Panc1 (cell line): ENCODE measurements at regions not wholly inside any gene's neighbourhood (a gene's known extent, or its start where the extent isn't known, plus 50 kb on each side); places are given as distances from the start of the nearest gene placed in this dataset.

Experiments
- ATAC-seq: fragments of 200-7000 bp; cut with Tn5 transposase; 2 replicates; pipeline ENCODE4 v1.9.1; 2020; ENCODE audit warnings: mild to moderate bottlenecking, moderate library complexity
- BruUV-seq: library from RNA; stranded (reverse); fragments of 400-500 nt; replicated peaks from 2 replicates; lab custom pipeline; 2021; lab: Mats Ljungman, UMichigan
- CTCF ChIA-PET: fragments of 300-600 bp; sonication (Branson Sonifier 250); formaldehyde crosslinking; loops from one replicate; lab custom pipeline; 2022; ENCODE audit warnings: antibody characterized with exemption; lab: Charles Lee
- POLR2A ChIA-PET: fragments of 300-600 bp; sonication (Branson Sonifier 250); formaldehyde crosslinking; loops from one replicate; lab custom pipeline; 2022; ENCODE audit warnings: antibody characterized with exemption; lab: Charles Lee
- DNase-seq: peaks from one replicate; pipeline ENCODE4 v3.0.0-alpha.2; 2010; ENCODE audit warnings: low read depth, low spot score
- H3K27ac ChIP-seq: 2 replicates; pipeline ENCODE4 v1.5.1; 2011; ENCODE audit warnings: mild to moderate bottlenecking, low read length, inconsistent platforms
- H3K27me3 ChIP-seq: fragments of 200-500 bp; sonication (Bioruptor generic); 2 replicates; pipeline ENCODE4 v1.6.0; 2014; ENCODE audit warnings: low read length, inconsistent platforms; ENCODE audit not compliant: control insufficient read depth, insufficient read depth
- H3K36me3 ChIP-seq: fragments of 200-500 bp; sonication (Bioruptor generic); 2 replicates; pipeline ENCODE4 v1.5.1; 2014; ENCODE audit warnings: inconsistent platforms, mild to moderate bottlenecking, low read length, moderate library complexity; ENCODE audit not compliant: control insufficient read depth, insufficient read depth
- H3K4me1 ChIP-seq: 2 replicates; pipeline ENCODE4 v1.5.1; 2011; ENCODE audit warnings: inconsistent platforms, mild to moderate bottlenecking, low read length, moderate library complexity; ENCODE audit not compliant: control insufficient read depth, insufficient read depth
- H3K4me3 ChIP-seq, 2 experiments: 2 replicates each; pipeline ENCODE4 v1.5.1; 2011 to 2012; ENCODE audit warnings: low read depth in 2 of 2, low read length in 2 of 2, mild to moderate bottlenecking in 2 of 2, inconsistent platforms in 1 of 2, moderate library complexity in 1 of 2
- H3K9me3 ChIP-seq: fragments of 200-500 bp; sonication (Bioruptor generic); 2 replicates; pipeline ENCODE4 v1.5.1; 2014; ENCODE audit warnings: low read depth, mild to moderate bottlenecking, inconsistent platforms, low read length, moderate library complexity; ENCODE audit not compliant: control insufficient read depth, insufficient read depth
- CTCF ChIP-seq: fragments of 450-650 bp; IDR thresholded peaks from 2 replicates; pipeline ENCODE4 v1.5.1; 2017; ENCODE audit warnings: mild to moderate bottlenecking
- POLR2AphosphoS5 ChIP-seq: IDR thresholded peaks from 2 replicates; pipeline ENCODE4 v1.6.1; 2012; ENCODE audit warnings: mild to moderate bottlenecking, low read depth, low read length, moderate library complexity
- REST ChIP-seq, 2 experiments: IDR thresholded peaks; 2 replicates each; pipeline ENCODE4 v1.6.1; 2011 to 2012; ENCODE audit warnings: low read depth in 2 of 2, control low read depth in 1 of 2, low read length in 1 of 2, mild to moderate bottlenecking in 1 of 2, moderate library complexity in 1 of 2; ENCODE audit not compliant: insufficient read depth in 1 of 2
- SIN3A ChIP-seq: IDR thresholded peaks from 2 replicates; pipeline ENCODE4 v1.6.1; 2012; ENCODE audit warnings: low read depth, mild to moderate bottlenecking, low read length, moderate library complexity, borderline replicate concordance; ENCODE audit not compliant: insufficient read depth
- TCF7L2 ChIP-seq: IDR thresholded peaks from 2 replicates; pipeline ENCODE4 v1.6.1; 2011; ENCODE audit warnings: mild to moderate bottlenecking, low read depth, low read length, inconsistent platforms
- in situ Hi-C: cut with HindIII; loops from 2 replicates; pipeline ENCODE4 v1.10.0; 2016; ENCODE audit warnings: low sequenced_read_pairs, low pct_unique_long_range_greater_than_20kb
- intact Hi-C: fragments of 100-400 bp; cut with micrococcal nuclease; formaldehyde crosslinking; loops from one replicate; pipeline ENCODE4 v1.10.0; 2022; ENCODE audit not compliant: unreplicated experiment

- Histone ChIP-seq H3K4me3 (no peak overlapping the region), H3K9me3 (no peaks in the 10 kb centered on the region), H3K27ac (peak overlapping the region; percentile 60; the same call in 1 of the 2 replicates), H3K36me3 (no peaks in the 10 kb centered on the region), H3K27me3 (no peaks in the 10 kb centered on the region), H3K4me1 (peaks cover 17% of the 10 kb centered on the region)
- ChIA-PET CTCF (interaction anchor here (0.6 kb wide), 1 partner anchor 264 kb away, joined by 3 read pairs; no protein-coding TSS in a partner anchor), POLR2A (interaction anchor here (0.6 to 0.7 kb wide), 2 partner anchors 101 to 1531 kb away, joined by 3 to 5 read pairs; no protein-coding TSS in a partner anchor)
- TF ChIP-seq POLR2AphosphoS5 (no peak), CTCF (no peak), REST (IDR thresholded peaks at IDR 0.05; ENCODE audit: insufficient read depth in 1 of 2, low read depth in 2 of 2, low read length in 1 of 2) (no peak), TCF7L2 (no peak), SIN3A (no peak)
- in situ Hi-C loops (no loop called here), intact Hi-C loops (no loop called here)
- DNase-seq (no peak), ATAC-seq (peak; percentile 60; the same call in 1 of the 2 replicates)
- BruUV-seq = no TSS peak
These were observed 176.7 kb downstream of the SOX9 start for GRCh38 chr17:72297326-72298115.

GRCh38 chr17:72299100-72299499 lies 178.3 kb downstream of the SOX9 start:
- CTCF ChIA-PET = interaction anchor here (0.5 kb wide), 1 partner anchor 947 kb away, joined by 3 read pairs; no protein-coding TSS in a partner anchor

More at GRCh38 chr17:72299100-72299499, 178.3 kb downstream of the SOX9 start:
- DNase-seq (no peak), ATAC-seq (no peak)
- no peak overlapping the region; the same call in 1 of the 2 replicates for H3K27ac ChIP-seq
- H3K27me3 ChIP-seq = no peaks in the 10 kb centered on the region
- H3K4me3 ChIP-seq = no peak overlapping the region
- POLR2A ChIA-PET = no interaction called here
- BruUV-seq = no TSS peak
- intact Hi-C loops = no loop called here
- in situ Hi-C loops = no loop called here
- no peak for TF ChIP-seq SIN3A
- no peak for TF ChIP-seq REST (IDR thresholded peaks at IDR 0.05; ENCODE audit: insufficient read depth in 1 of 2, low read depth in 2 of 2, low read length in 1 of 2)
- H3K36me3 ChIP-seq = no peaks in the 10 kb centered on the region
- peaks cover 17% of the 10 kb centered on the region for H3K4me1 ChIP-seq
- no peaks in the 10 kb centered on the region for H3K9me3 ChIP-seq
